Panc1 (cell line): ENCODE measurements at regions not wholly inside any gene's neighbourhood (a gene's known extent, or its start where the extent isn't known, plus 50 kb on each side); places are given as distances from the start of the nearest gene placed in this dataset.
"Not testable (repeated sequence)": the region's sequence is repeated elsewhere in the genome, so short reads cannot be mapped to it uniquely, and the experiment has no call there.

Source experiments
- CTCF ChIP-seq: fragments of 450-650 bp; IDR thresholded peaks from 2 replicates; pipeline ENCODE4 v1.5.1; 2017; ENCODE audit warnings: mild to moderate bottlenecking
- POLR2AphosphoS5 ChIP-seq: IDR thresholded peaks from 2 replicates; pipeline ENCODE4 v1.6.1; 2012; ENCODE audit warnings: mild to moderate bottlenecking, low read depth, low read length, moderate library complexity
- TCF7L2 ChIP-seq: IDR thresholded peaks from 2 replicates; pipeline ENCODE4 v1.6.1; 2011; ENCODE audit warnings: mild to moderate bottlenecking, low read depth, low read length, inconsistent platforms

DNA sequence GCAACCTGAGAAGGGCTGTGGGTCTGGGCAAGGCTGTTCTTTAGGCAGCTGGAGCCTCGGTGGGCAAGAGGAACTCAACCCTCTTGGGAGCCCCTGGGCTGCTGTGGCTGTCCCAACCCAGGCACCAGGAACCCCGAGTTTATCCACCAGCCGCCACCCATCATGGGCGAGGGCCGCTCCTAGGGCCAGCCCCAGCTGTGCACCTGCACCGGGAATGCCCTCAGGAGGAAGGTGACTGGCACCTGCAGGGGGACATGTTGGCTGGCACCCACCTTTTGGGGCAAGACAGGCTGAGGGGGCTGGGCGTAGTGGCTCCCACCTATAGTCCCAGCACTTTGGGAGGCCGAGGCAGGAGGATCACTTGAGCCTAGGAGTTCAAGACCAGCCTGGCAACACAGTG lies 393.8 kb upstream of the ZNF722 start:
- not testable (repeated sequence) for TF ChIP-seq CTCF, TCF7L2, POLR2AphosphoS5
